ENCODE measurements at regions not wholly inside any gene's neighbourhood (a gene's known extent, or its start where the extent isn't known, plus 50 kb on each side); places are given as distances from the start of the nearest gene placed in this dataset.

DNA sequence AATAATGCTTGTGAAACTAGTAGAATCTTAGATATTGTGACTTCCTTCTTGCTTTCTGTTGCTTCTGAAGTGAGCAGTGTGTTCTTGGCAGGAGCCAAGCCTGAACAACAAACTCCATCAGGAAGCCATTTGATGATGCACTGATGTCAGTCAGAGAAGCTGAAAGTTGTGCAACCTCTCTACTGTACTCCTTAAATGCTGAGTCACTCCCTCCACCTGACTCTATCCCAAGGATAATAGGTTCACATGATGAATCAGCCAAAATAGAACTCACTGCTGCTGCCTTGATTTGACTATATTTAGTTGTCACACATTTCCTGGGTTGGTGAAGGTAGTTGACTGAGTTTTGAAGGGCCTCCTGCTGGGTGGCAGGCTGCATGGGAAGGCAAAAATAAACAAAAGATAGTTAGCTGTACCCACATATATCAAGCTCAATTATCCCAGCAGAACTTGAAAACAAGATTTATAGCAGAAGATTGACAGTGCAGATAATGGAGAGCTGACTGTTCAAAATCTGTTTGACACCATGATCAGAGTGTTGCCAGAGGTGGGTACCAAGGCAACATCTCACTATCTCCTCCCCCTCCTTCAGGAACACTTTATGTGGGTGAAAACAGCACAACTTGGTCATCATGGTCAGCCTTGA, 328.4 kb upstream of the DPH6 start:
- POLR2A ChIA-PET: no interaction called here
- intact Hi-C loops (cut with micrococcal nuclease): no loop called here
- in situ Hi-C loops (cut with MboI): no loop called here
- Histone ChIP-seq H3K27ac (ENCODE audit: extremely low read depth, low read depth, low read length) (no peak overlapping the region), H3K4me2 (ENCODE audit: insufficient read depth, low read length) (no peak overlapping the region), H2AFZ (ENCODE audit: low read depth, low read length) (no peak overlapping the region), H3K9me1 (ENCODE audit: control insufficient read depth, insufficient read depth, low read length) (no peaks in the 10 kb centered on the region), H4K20me1 (replicated peaks; ENCODE audit: control insufficient read depth, insufficient read depth, low read length) (no peaks in the 10 kb centered on the region), H3K27me3 (ENCODE audit: control insufficient read depth in 2 of 2, insufficient read depth in 2 of 2, low read length in 2 of 2) (no peaks in the 10 kb centered on the region), H3K36me3 (ENCODE audit: control insufficient read depth, insufficient read depth, low read length) (no peaks in the 10 kb centered on the region), H3K9ac (ENCODE audit: insufficient read depth in 1 of 2, low read depth in 2 of 2, low read length in 2 of 2) (no peak overlapping the region), H3K79me2 (ENCODE audit: control insufficient read depth, insufficient read depth, low read length) (no peaks in the 10 kb centered on the region), H3K4me1 (replicated peaks in 1 of 2; ENCODE audit: control insufficient read depth in 2 of 2, insufficient read depth in 2 of 2, low read length in 2 of 2) (no peaks in the 10 kb centered on the region), H3K9me3 (replicated peaks; ENCODE audit: control insufficient read depth, insufficient read depth, low read depth, low read length) (no peaks in the 10 kb centered on the region), H3K4me3 (no peak overlapping the region)
- ATAC-seq: no peak
- peak in 2 of 4 experiments; percentile 7 to 10 for DNase-seq (ENCODE audit: extremely low read depth in 1 of 4, low spot score in 3 of 4)
- no TSS peak for BruUV-seq (replicated peaks)
- FAIRE-seq: peak; percentile 62
- CTCF ChIA-PET (ENCODE audit: low intra/inter-chr PET ratio): no interaction called here
- TF ChIP-seq BCL6 (CRISPR knock-in tag; IDR thresholded peaks at IDR 0.05) (no peak), BMI1 (IDR thresholded peaks at IDR 0.05; ENCODE audit: low read length) (no peak), YY1 (IDR thresholded peaks at IDR 0.05; ENCODE audit: borderline replicate concordance in 1 of 3, control insufficient read depth in 1 of 3, extremely low read depth in 1 of 3, insufficient read depth in 3 of 3, insufficient read length in 1 of 3, insufficient replicate concordance in 2 of 3, low read depth in 1 of 3, low read length in 2 of 3) (no peak), CBFA2T2 (conservative IDR thresholded peaks at IDR 0.05) (no peak), GTF2E2 (tag; IDR thresholded peaks at IDR 0.05) (no peak), ARHGAP35 (IDR thresholded peaks at IDR 0.05; ENCODE audit: partially characterized antibody) (no peak), ZNF316 (IDR thresholded peaks at IDR 0.05) (peak; percentile 94), BACH1 (tag; IDR thresholded peaks at IDR 0.05) (peak; percentile 93), HOXB6 (CRISPR knock-in tag; IDR thresholded peaks at IDR 0.05; ENCODE audit: borderline replicate concordance) (no peak), STAT5A (IDR thresholded peaks at IDR 0.05; ENCODE audit: borderline replicate concordance, low read length) (no peak), CEBPB (tag; IDR thresholded peaks at IDR 0.05) (peak; percentile 93), ZFP1 (CRISPR knock-in tag; IDR thresholded peaks at IDR 0.05) (no peak), ATF3 (IDR thresholded peaks at IDR 0.05) (peak; percentile 38), ATF3 (CRISPR knock-in tag; conservative IDR thresholded peaks at IDR 0.05) (no peak), ZNF444 (CRISPR knock-in tag; IDR thresholded peaks at IDR 0.05) (no peak), CEBPG (CRISPR knock-in tag; IDR thresholded peaks at IDR 0.05) (no peak), CEBPG (tag; conservative IDR thresholded peaks at IDR 0.05 in 1 of 2, IDR thresholded peaks at IDR 0.05 in 1 of 2) (peak; percentile 67 to 93), C11orf30 (IDR thresholded peaks at IDR 0.05; ENCODE audit: low read depth) (peak; percentile 87), NCOA4 (IDR thresholded peaks at IDR 0.05; ENCODE audit: partially characterized antibody) (no peak)
- TF ChIP-seq, protein P1, sequence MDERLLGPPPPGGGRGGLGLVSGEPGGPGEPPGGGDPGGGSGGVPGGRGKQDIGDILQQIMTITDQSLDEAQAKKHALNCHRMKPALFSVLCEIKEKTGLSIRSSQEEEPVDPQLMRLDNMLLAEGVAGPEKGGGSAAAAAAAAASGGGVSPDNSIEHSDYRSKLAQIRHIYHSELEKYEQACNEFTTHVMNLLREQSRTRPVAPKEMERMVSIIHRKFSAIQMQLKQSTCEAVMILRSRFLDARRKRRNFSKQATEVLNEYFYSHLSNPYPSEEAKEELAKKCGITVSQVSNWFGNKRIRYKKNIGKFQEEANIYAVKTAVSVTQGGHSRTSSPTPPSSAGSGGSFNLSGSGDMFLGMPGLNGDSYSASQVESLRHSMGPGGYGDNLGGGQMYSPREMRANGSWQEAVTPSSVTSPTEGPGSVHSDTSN (CRISPR knock-in tag; IDR thresholded peaks at IDR 0.05; ENCODE audit: low read depth): no peak
- TF ChIP-seq, protein P1 (tag; conservative IDR thresholded peaks at IDR 0.05; ENCODE audit: low read depth): peak; percentile 77
